ENCODE measurements at regions not wholly inside any gene's neighbourhood (a gene's known extent, or its start where the extent isn't known, plus 50 kb on each side); places are given as distances from the start of the nearest gene placed in this dataset.

DNA sequence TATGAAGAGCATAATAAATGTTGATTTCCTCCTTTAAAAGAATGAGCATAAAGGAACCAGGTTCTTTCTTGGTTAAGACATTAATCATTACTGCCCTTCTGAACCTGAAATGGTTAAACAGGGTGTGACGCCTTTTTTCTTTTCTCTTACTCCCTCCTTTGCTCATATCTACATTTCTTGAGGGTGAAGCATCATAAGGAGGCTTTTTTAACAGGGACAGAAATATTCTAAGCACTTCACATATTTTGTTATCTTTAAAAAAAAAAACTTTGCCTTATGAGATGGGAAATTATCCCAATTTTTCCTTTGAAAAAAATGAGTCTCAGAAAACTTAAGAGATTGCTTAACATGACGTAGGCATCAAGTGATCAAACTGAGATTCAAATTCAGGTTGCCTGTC lies 1036.3 kb upstream of the TENM4 start:
- no peaks in the 10 kb centered on the region for H3K36me3 ChIP-seq
- 68 to 79% methylated on average over 2 of the region's 2 CpGs for WGBS, 2 donors
- no peak overlapping the region for H3K4me3 ChIP-seq
- no peak overlapping the region for H3K27ac ChIP-seq
- intact Hi-C loops (cut with DNase I) = no loop called here
- no peaks in the 10 kb centered on the region for H3K4me1 ChIP-seq
- no peak for DNase-seq
- no peaks in the 10 kb centered on the region for H3K27me3 ChIP-seq
- TF ChIP-seq, protein P1, sequence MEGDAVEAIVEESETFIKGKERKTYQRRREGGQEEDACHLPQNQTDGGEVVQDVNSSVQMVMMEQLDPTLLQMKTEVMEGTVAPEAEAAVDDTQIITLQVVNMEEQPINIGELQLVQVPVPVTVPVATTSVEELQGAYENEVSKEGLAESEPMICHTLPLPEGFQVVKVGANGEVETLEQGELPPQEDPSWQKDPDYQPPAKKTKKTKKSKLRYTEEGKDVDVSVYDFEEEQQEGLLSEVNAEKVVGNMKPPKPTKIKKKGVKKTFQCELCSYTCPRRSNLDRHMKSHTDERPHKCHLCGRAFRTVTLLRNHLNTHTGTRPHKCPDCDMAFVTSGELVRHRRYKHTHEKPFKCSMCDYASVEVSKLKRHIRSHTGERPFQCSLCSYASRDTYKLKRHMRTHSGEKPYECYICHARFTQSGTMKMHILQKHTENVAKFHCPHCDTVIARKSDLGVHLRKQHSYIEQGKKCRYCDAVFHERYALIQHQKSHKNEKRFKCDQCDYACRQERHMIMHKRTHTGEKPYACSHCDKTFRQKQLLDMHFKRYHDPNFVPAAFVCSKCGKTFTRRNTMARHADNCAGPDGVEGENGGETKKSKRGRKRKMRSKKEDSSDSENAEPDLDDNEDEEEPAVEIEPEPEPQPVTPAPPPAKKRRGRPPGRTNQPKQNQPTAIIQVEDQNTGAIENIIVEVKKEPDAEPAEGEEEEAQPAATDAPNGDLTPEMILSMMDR (IDR thresholded peaks at IDR 0.05) = no peak
- no peak for TF ChIP-seq POLR2A (IDR thresholded peaks at IDR 0.05)
- H3K9me3 ChIP-seq = no peaks in the 10 kb centered on the region

DNA sequence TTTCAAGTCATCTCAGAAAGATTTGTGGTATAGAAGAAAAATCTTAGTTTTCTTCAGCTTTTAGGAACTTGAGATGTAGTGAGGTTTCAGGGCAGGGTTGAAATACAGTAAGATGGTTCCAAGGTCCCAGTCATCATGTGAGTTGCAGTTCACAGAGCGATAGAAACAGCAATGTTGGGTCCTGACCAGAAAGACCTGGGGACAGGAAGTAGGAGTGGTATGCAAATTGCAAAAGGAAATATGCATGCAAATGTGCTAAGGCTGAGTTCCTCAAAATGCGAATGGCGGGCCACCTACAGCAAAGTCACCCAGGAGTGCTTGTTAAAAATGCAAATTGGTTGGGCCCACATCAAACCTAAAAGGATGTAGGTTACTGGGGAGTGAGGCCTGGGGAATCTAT lies 1032.7 kb upstream of the TENM4 start:
- Histone ChIP-seq H3K27me3 (no peaks in the 10 kb centered on the region), H3K27ac (no peak overlapping the region), H3K9me3 (no peaks in the 10 kb centered on the region), H3K4me3 (no peak overlapping the region), H3K36me3 (no peaks in the 10 kb centered on the region), H3K4me1 (no peaks in the 10 kb centered on the region)
- intact Hi-C loops (cut with DNase I) = no loop called here
- WGBS, 2 donors = 91 to 96% methylated on average over 3 of the region's 3 CpGs
- no peak for DNase-seq
- no peak for TF ChIP-seq POLR2A (IDR thresholded peaks at IDR 0.05)
- TF ChIP-seq, protein P1 (IDR thresholded peaks at IDR 0.05) = no peak

DNA sequence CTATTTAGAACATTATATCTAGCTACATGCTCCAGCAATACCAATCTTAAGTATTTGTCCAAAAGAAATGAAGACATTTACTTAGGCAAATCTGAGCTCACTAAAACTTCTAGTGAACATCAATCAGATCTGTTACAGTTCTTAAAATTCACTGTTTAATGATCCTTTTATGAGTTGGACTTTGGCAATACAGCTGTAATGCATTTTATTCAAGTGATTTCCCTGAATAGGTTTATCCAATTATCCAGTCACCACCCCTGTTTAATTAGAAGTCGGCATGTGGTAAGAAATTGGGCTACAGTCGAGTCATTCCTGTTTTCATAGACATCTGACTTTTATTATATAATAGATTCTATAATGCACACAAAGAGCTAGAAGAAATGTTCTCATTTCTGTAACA lies 1029.0 kb upstream of the TENM4 start:
- 51 to 63% methylated on average over 2 of the region's 2 CpGs for WGBS, 2 donors
- intact Hi-C loops (cut with DNase I) = no loop called here

DNA sequence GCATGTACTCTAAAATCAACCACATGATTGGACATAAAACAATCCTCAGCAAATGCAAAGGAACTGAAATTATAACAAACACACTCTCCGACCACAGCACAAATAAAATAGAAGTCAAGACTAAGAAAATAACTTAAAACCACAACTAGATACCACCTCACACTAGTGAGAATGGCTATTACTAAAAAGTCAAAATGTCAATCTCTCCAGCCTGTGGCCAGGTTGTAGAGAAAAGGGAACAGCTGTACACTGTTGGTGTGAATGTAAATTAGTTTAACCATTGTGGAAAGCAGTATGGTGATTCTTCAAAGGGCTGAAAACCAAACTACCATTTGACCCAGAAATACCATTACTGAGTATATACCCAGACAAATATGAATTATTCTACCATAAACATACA lies 1025.7 kb upstream of the TENM4 start:
- no peak for DNase-seq
- no peaks in the 10 kb centered on the region for H3K36me3 ChIP-seq
- 85 to 86% methylated on average over 1 of the region's 1 CpG for WGBS, 2 donors
- no peaks in the 10 kb centered on the region for H3K27me3 ChIP-seq
- intact Hi-C loops (cut with DNase I) = no loop called here
- no peak for TF ChIP-seq POLR2A (IDR thresholded peaks at IDR 0.05)
- TF ChIP-seq, protein P1 (IDR thresholded peaks at IDR 0.05) = no peak
- no peaks in the 10 kb centered on the region for H3K9me3 ChIP-seq
- no peak overlapping the region for H3K27ac ChIP-seq
- no peaks in the 10 kb centered on the region for H3K4me1 ChIP-seq
- no peak overlapping the region for H3K4me3 ChIP-seq

More for the DNA sequence above, 1029.0 kb upstream of the TENM4 start:
- DNase-seq = no peak
- no peaks in the 10 kb centered on the region for H3K27me3 ChIP-seq
- TF ChIP-seq POLR2A (IDR thresholded peaks at IDR 0.05) = no peak
- TF ChIP-seq, protein P1 (IDR thresholded peaks at IDR 0.05) = no peak
- H3K4me3 ChIP-seq = no peak overlapping the region
- H3K27ac ChIP-seq = no peak overlapping the region
- no peaks in the 10 kb centered on the region for H3K36me3 ChIP-seq
- no peaks in the 10 kb centered on the region for H3K9me3 ChIP-seq
- no peaks in the 10 kb centered on the region for H3K4me1 ChIP-seq

DNA sequence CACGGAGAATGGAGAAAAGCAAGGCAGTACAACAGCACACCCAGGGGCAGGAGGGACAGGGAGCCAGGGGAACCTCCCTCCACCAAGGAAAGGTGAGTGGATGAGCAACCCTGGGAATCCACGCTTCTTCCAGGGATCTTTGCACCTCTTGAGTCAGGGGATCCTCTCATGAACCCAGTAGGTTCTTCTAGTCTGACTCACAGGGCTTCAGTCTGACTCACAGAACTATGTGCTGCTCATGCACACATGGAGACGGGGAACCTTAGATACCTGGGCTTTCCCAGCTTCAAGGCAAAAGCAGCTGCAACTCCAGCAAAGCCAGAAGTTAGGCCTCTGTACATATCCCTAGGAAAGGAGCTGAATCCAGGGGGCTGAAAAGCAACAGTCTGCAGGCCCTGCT lies 1021.4 kb upstream of the TENM4 start:
- no peaks in the 10 kb centered on the region for H3K4me1 ChIP-seq
- intact Hi-C loops (cut with DNase I) = no loop called here
- 56 to 75% methylated on average over 3 of the region's 3 CpGs for WGBS, 2 donors
- no peak for DNase-seq
- H3K27ac ChIP-seq = no peak overlapping the region
- no peaks in the 10 kb centered on the region for H3K27me3 ChIP-seq
- H3K9me3 ChIP-seq = no peaks in the 10 kb centered on the region
- no peak overlapping the region for H3K4me3 ChIP-seq
- H3K36me3 ChIP-seq = no peaks in the 10 kb centered on the region
- TF ChIP-seq, protein P1 (IDR thresholded peaks at IDR 0.05) = no peak
- no peak for TF ChIP-seq POLR2A (IDR thresholded peaks at IDR 0.05)
